Caco-2 (cell line): ENCODE measurements at regions not wholly inside any gene's neighbourhood (a gene's known extent, or its start where the extent isn't known, plus 50 kb on each side); places are given as distances from the start of the nearest gene placed in this dataset.

Experiments
- BruUV-seq: library from RNA; stranded (reverse); fragments of 400-500 nt; replicated peaks from 2 replicates; lab custom pipeline; 2021; lab: Mats Ljungman, UMichigan
- CTCF ChIA-PET: fragments of 300-600 bp; sonication (Branson Sonifier 250); formaldehyde crosslinking; loops from one replicate; lab custom pipeline; 2022; ENCODE audit warnings: antibody characterized with exemption; lab: Charles Lee
- POLR2A ChIA-PET: fragments of 300-600 bp; sonication (Branson Sonifier 250); formaldehyde crosslinking; loops from one replicate; lab custom pipeline; 2022; ENCODE audit warnings: antibody characterized with exemption; lab: Charles Lee
- DNase-seq, 2 experiments: peaks; one replicate each; pipeline versions ENCODE4 v3.0.0 to v3.0.0-alpha.2; 2020 to 2022
- H3K27me3 ChIP-seq: replicated peaks from 2 replicates; pipeline ENCODE4 v1.6.0; 2011; ENCODE audit warnings: low read length; ENCODE audit not compliant: control insufficient read depth, insufficient read depth
- H3K36me3 ChIP-seq: 2 replicates; pipeline ENCODE4 v1.5.1; 2011; ENCODE audit warnings: low read length; ENCODE audit not compliant: control insufficient read depth, insufficient read depth
- H3K4me1 ChIP-seq: fragments of 250-450 bp; sonication (Bioruptor Pico); 2 replicates; pipeline ENCODE4 v1.5.1; 2020; ENCODE audit warnings: mild to moderate bottlenecking
- H3K4me3 ChIP-seq: 2 replicates; pipeline ENCODE4 v1.5.1; 2011; ENCODE audit warnings: low read depth, mild to moderate bottlenecking, control low read depth, low read length
- H3K9me3 ChIP-seq: fragments of 250-450 bp; sonication (Bioruptor Pico); 2 replicates; pipeline ENCODE4 v1.5.1; 2020; ENCODE audit warnings: mild to moderate bottlenecking, moderate library complexity
- H3K27ac Mint-ChIP-seq: one replicate; pipeline ENCODE4 v1.8.0; 2022; ENCODE audit warnings: mixed read lengths; ENCODE audit not compliant: unreplicated experiment
- H3K27me3 Mint-ChIP-seq: one replicate; pipeline ENCODE4 v1.8.0; 2022; ENCODE audit warnings: mixed read lengths; ENCODE audit not compliant: insufficient read depth, unreplicated experiment
- H3K36me3 Mint-ChIP-seq: one replicate; pipeline ENCODE4 v1.8.0; 2022; ENCODE audit warnings: mild to moderate bottlenecking, mixed read lengths; ENCODE audit not compliant: insufficient read depth, unreplicated experiment
- H3K4me1 Mint-ChIP-seq: one replicate; pipeline ENCODE4 v1.8.0; 2022; ENCODE audit warnings: low read depth, mixed read lengths; ENCODE audit not compliant: unreplicated experiment
- H3K4me3 Mint-ChIP-seq: one replicate; pipeline ENCODE4 v1.8.0; 2022; ENCODE audit warnings: mild to moderate bottlenecking, moderate library complexity, mixed read lengths; ENCODE audit not compliant: unreplicated experiment
- H3K9me3 Mint-ChIP-seq: one replicate; pipeline ENCODE4 v1.8.0; 2022; ENCODE audit warnings: mixed read lengths; ENCODE audit not compliant: unreplicated experiment
- CTCF ChIP-seq, 2 experiments: fragments of 200-600 bp in 1 of 2; IDR thresholded peaks; 1 replicate in 1 of 2; 2 replicates in 1 of 2; pipeline versions ENCODE4 v1.5.1 to v1.8.0; 2011 to 2022; ENCODE audit warnings: antibody characterized with exemption in 1 of 2, control low read depth in 1 of 2, inconsistent platforms in 1 of 2, low read depth in 1 of 2, low read length in 1 of 2, mild to moderate bottlenecking in 1 of 2, moderate library complexity in 1 of 2; ENCODE audit not compliant: insufficient read depth in 1 of 2, severe bottlenecking in 1 of 2, unreplicated experiment in 1 of 2
- intact Hi-C: fragments of 100-400 bp; cut with micrococcal nuclease; formaldehyde crosslinking; loops from one replicate; pipeline ENCODE4 v1.10.0; 2022; ENCODE audit not compliant: unreplicated experiment

GRCh38 chr1:166237675-166238074, 70.9 kb upstream of the FAM78B start:
- no peak overlapping the region for H3K4me3 Mint-ChIP-seq
- TF ChIP-seq CTCF (IDR thresholded peaks at IDR 0.05; ENCODE audit: insufficient read depth in 1 of 2, low read depth in 1 of 2, low read length in 1 of 2, severe bottlenecking in 1 of 2, unreplicated experiment in 1 of 2) = no peak
- H3K4me1 Mint-ChIP-seq = no peaks in the 10 kb centered on the region
- Histone ChIP-seq H3K4me1 (no peaks in the 10 kb centered on the region), H3K9me3 (no peaks in the 10 kb centered on the region; the same call in 1 of the 2 replicates), H3K27me3 (no peaks in the 10 kb centered on the region), H3K36me3 (no peaks in the 10 kb centered on the region), H3K4me3 (no peak overlapping the region)
- H3K27ac Mint-ChIP-seq = no peak overlapping the region
- ChIA-PET CTCF (no interaction called here), POLR2A (no interaction called here)
- no peaks in the 10 kb centered on the region for H3K9me3 Mint-ChIP-seq
- no peaks in the 10 kb centered on the region for H3K36me3 Mint-ChIP-seq
- intact Hi-C loops = no loop called here
- H3K27me3 Mint-ChIP-seq = peaks cover 2% of the 10 kb centered on the region
- no TSS peak for BruUV-seq
- no peak for DNase-seq

GRCh38 chr1:166253076-166253779, 86.4 kb upstream of the FAM78B start:
- no peaks in the 10 kb centered on the region for H3K36me3 ChIP-seq
- intact Hi-C loops = no loop called here
- no peak for TF ChIP-seq CTCF (IDR thresholded peaks at IDR 0.05; ENCODE audit: insufficient read depth in 1 of 2, low read depth in 1 of 2, low read length in 1 of 2, severe bottlenecking in 1 of 2, unreplicated experiment in 1 of 2)
- no peak for DNase-seq
- H3K9me3 ChIP-seq = no peaks in the 10 kb centered on the region
- BruUV-seq = no TSS peak
- Mint-ChIP-seq H3K9me3 (peaks cover 10% of the 10 kb centered on the region), H3K27me3 (no peaks in the 10 kb centered on the region), H3K4me3 (no peak overlapping the region), H3K27ac (no peak overlapping the region), H3K4me1 (no peaks in the 10 kb centered on the region), H3K36me3 (no peaks in the 10 kb centered on the region)
- ChIA-PET CTCF (no interaction called here), POLR2A (no interaction called here)
- H3K4me1 ChIP-seq = no peaks in the 10 kb centered on the region
- H3K4me3 ChIP-seq = no peak overlapping the region
- H3K27me3 ChIP-seq = no peaks in the 10 kb centered on the region

GRCh38 chr1:166258017-166258416, 91.2 kb upstream of the FAM78B start:
- ChIA-PET POLR2A (no interaction called here), CTCF (interaction anchor here (0.6 kb wide), 1 partner anchor 333 kb away, joined by 3 read pairs; no protein-coding TSS in a partner anchor)
- no peaks in the 10 kb centered on the region for H3K4me1 ChIP-seq
- no peak for DNase-seq
- Mint-ChIP-seq H3K27ac (no peak overlapping the region), H3K4me3 (no peak overlapping the region), H3K9me3 (no peaks in the 10 kb centered on the region), H3K27me3 (no peaks in the 10 kb centered on the region), H3K4me1 (no peaks in the 10 kb centered on the region), H3K36me3 (no peaks in the 10 kb centered on the region)
- no peaks in the 10 kb centered on the region for H3K36me3 ChIP-seq
- BruUV-seq = no TSS peak
- intact Hi-C loops = loop anchor here (2.0 kb wide), 1 partner anchor 333 kb away; no protein-coding TSS in a partner anchor
- no peaks in the 10 kb centered on the region for H3K9me3 ChIP-seq
- no peaks in the 10 kb centered on the region for H3K27me3 ChIP-seq
- no peak overlapping the region for H3K4me3 ChIP-seq
- TF ChIP-seq CTCF (IDR thresholded peaks at IDR 0.05; ENCODE audit: insufficient read depth in 1 of 2, low read depth in 1 of 2, low read length in 1 of 2, severe bottlenecking in 1 of 2, unreplicated experiment in 1 of 2) = no peak
